Middle frontal gyrus (tissue), 1 donor: ENCODE measurements at regions not wholly inside any gene's neighbourhood (a gene's known extent, or its start where the extent isn't known, plus 50 kb on each side); places are given as distances from the start of the nearest gene placed in this dataset.
"Not testable (repeated sequence)": the region's sequence is repeated elsewhere in the genome, so short reads cannot be mapped to it uniquely, and the experiment has no call there.

Source experiments
- DNase-seq: peaks from one replicate; pipeline ENCODE4 v3.0.0-alpha.2; 2015; ENCODE audit warnings: low spot score; ENCODE audit errors: extremely low spot score

- DNase-seq, result no peak
Observed at GRCh38 chr3:519026-519425, 322.5 kb downstream of the CHL1 start.

- DNase-seq, result no peak
Observed at GRCh38 chr3:522888-523287, 326.3 kb downstream of the CHL1 start.

- DNase-seq, result no peak
Observed at GRCh38 chr3:525415-525814, 328.9 kb downstream of the CHL1 start.

GRCh38 chr3:535566-536416 is 339.2 kb downstream of the CHL1 start:
- DNase-seq, result no peak

GRCh38 chr3:536417-536813 is 339.9 kb downstream of the CHL1 start:
- no peak for DNase-seq

GRCh38 chr3:541062-541801 is 344.7 kb downstream of the CHL1 start:
- DNase-seq, result no peak

GRCh38 chr3:542021-542420 is 345.5 kb downstream of the CHL1 start:
- DNase-seq, result no peak

GRCh38 chr3:549636-550035 is 353.1 kb downstream of the CHL1 start:
- no peak for DNase-seq

GRCh38 chr3:550471-550870 is 353.9 kb downstream of the CHL1 start:
- DNase-seq, result no peak

- no peak for DNase-seq
Observed at GRCh38 chr3:557972-558371, 361.4 kb downstream of the CHL1 start.

GRCh38 chr3:567488-568185 is 371.1 kb downstream of the CHL1 start:
- no peak for DNase-seq

- DNase-seq, result not testable (repeated sequence)
Observed at GRCh38 chr3:579529-579928, 383.0 kb downstream of the CHL1 start.

- not testable (repeated sequence) for DNase-seq
Observed at GRCh38 chr3:589066-589465, 392.5 kb downstream of the CHL1 start.

- DNase-seq, result not testable (repeated sequence)
Observed at GRCh38 chr3:597304-597703, 400.7 kb downstream of the CHL1 start.

GRCh38 chr3:597746-598145 is 401.2 kb downstream of the CHL1 start:
- not testable (repeated sequence) for DNase-seq

- DNase-seq, result not testable (repeated sequence)
Observed at GRCh38 chr3:607480-607879, 410.9 kb downstream of the CHL1 start.

- no peak for DNase-seq
Observed at GRCh38 chr3:621714-622113, 425.2 kb downstream of the CHL1 start.

GRCh38 chr3:622314-622713 is 425.8 kb downstream of the CHL1 start:
- no peak for DNase-seq

- DNase-seq, result no peak
Observed at GRCh38 chr3:623914-624545, 427.5 kb downstream of the CHL1 start.

GRCh38 chr3:632571-633170 is 436.1 kb downstream of the CHL1 start:
- DNase-seq, result peak; percentile 69

GRCh38 chr3:634511-634910 is 437.9 kb downstream of the CHL1 start:
- no peak for DNase-seq
